SK-N-SH (cell line): ENCODE measurements at regions not wholly inside any gene's neighbourhood (a gene's known extent, or its start where the extent isn't known, plus 50 kb on each side); places are given as distances from the start of the nearest gene placed in this dataset.

Experiments used
- CTCF ChIA-PET: fragments of 300-600, 350-600 bp; formaldehyde crosslinking; extraction: SDS; loops from one replicate; lab custom pipeline; 2021; lab: Yijun Ruan, JAX
- POLR2A ChIA-PET: fragments of 350-600 bp; sonication (Branson Sonifier 250); formaldehyde crosslinking; extraction: SDS; loops from one replicate; lab custom pipeline; 2020; ENCODE audit warnings: antibody characterized with exemption, inconsistent platforms; lab: Yijun Ruan, JAX
- DNase-seq: peaks from one replicate; pipeline ENCODE4 v3.0.0; 2012
- H2AFZ ChIP-seq: fragments of 200-600 bp; sonication (generic); 2 replicates; pipeline ENCODE4 v1.8.1; 2016; ENCODE audit warnings: antibody characterized with exemption, mild to moderate bottlenecking, low read depth
- H3F3A ChIP-seq: fragments of 200-600 bp; sonication (generic); replicated peaks from 2 replicates; pipeline ENCODE3; 2016; ENCODE audit warnings: antibody characterized with exemption, mild to moderate bottlenecking; ENCODE audit not compliant: insufficient read depth
- H3K27ac ChIP-seq, 2 experiments: fragments of 200-500 bp in 1 of 2; fragments of 200-600 bp in 1 of 2; sonication (Bioruptor generic) in 1 of 2; sonication (generic), shearing (Covaris generic) in 1 of 2; 2 replicates each; pipeline versions ENCODE4 v1.5.1 to v1.6.1; 2014 to 2016; ENCODE audit warnings: low read depth in 2 of 2, inconsistent platforms in 1 of 2, low read length in 1 of 2, mild to moderate bottlenecking in 1 of 2, mixed read lengths in 1 of 2
- H3K27me3 ChIP-seq: fragments of 200-600 bp; sonication (generic), shearing (Covaris generic); 2 replicates; pipeline ENCODE4 v1.6.1; 2016; ENCODE audit warnings: mixed run types; ENCODE audit not compliant: insufficient read depth
- H3K36me3 ChIP-seq, 2 experiments: fragments of 200-500 bp in 1 of 2; fragments of 200-600 bp in 1 of 2; sonication (Bioruptor generic) in 1 of 2; sonication (generic) in 1 of 2; replicated peaks in 1 of 2; 2 replicates each; pipeline versions ENCODE3 to v1.5.1; 2014 to 2016; ENCODE audit warnings: low read length in 1 of 2, mild to moderate bottlenecking in 1 of 2; ENCODE audit not compliant: insufficient read depth in 2 of 2, control insufficient read depth in 1 of 2
- H3K4me1 ChIP-seq, 2 experiments: fragments of 200-500 bp in 1 of 2; fragments of 200-600 bp in 1 of 2; sonication (Bioruptor generic) in 1 of 2; sonication (generic), shearing (Covaris generic) in 1 of 2; 2 replicates each; pipeline versions ENCODE4 v1.5.1 to v1.6.1; 2014 to 2016; ENCODE audit warnings: low read depth in 1 of 2, low read length in 1 of 2, mixed run types in 1 of 2; ENCODE audit not compliant: insufficient read depth in 2 of 2, control insufficient read depth in 1 of 2
- H3K4me2 ChIP-seq: fragments of 200-600 bp; sonication (generic), shearing (Covaris generic); 2 replicates; pipeline ENCODE4 v1.6.1; 2017; ENCODE audit warnings: mixed run types
- H3K4me3 ChIP-seq, 2 experiments: fragments of 200-500 bp in 1 of 2; fragments of 200-600 bp in 1 of 2; sonication (Bioruptor generic) in 1 of 2; sonication (generic), shearing (Covaris generic) in 1 of 2; 2 replicates each; pipeline versions ENCODE4 v1.5.1 to v1.8.1; 2014 to 2016; ENCODE audit warnings: low read depth in 2 of 2, inconsistent platforms in 1 of 2, low read length in 1 of 2, mild to moderate bottlenecking in 1 of 2, mixed read lengths in 1 of 2, moderate library complexity in 1 of 2
- H3K79me2 ChIP-seq: fragments of 200-600 bp; sonication (generic); 2 replicates; pipeline ENCODE4 v1.8.1; 2017; ENCODE audit warnings: mild to moderate bottlenecking; ENCODE audit not compliant: insufficient read depth
- H3K9ac ChIP-seq: fragments of 200-600 bp; sonication (generic); 2 replicates; pipeline ENCODE4 v1.6.1; 2017; ENCODE audit warnings: mixed run types
- H3K9me2 ChIP-seq: fragments of 200-600 bp; sonication (generic); 2 replicates; pipeline ENCODE4 v1.6.1; 2017; ENCODE audit warnings: mixed run types
- H3K9me3 ChIP-seq: fragments of 200-600 bp; sonication (generic); 2 replicates; pipeline ENCODE4 v1.6.1; 2017; ENCODE audit warnings: mixed run types, mild to moderate bottlenecking, moderate library complexity
- H4K20me1 ChIP-seq: fragments of 200-600 bp; sonication (generic); 2 replicates; pipeline ENCODE4 v1.6.1; 2017; ENCODE audit warnings: mild to moderate bottlenecking, mixed run types; ENCODE audit not compliant: insufficient read depth
- FOXJ3 ChIP-seq: sonication (generic); formaldehyde crosslinking; IDR thresholded peaks from 2 replicates; pipeline ENCODE4 v1.5.1; 2020; ENCODE audit warnings: mild to moderate bottlenecking, missing genetic modification reagents
- JUND ChIP-seq: IDR thresholded peaks from 2 replicates; pipeline ENCODE4 v1.4.0; 2012
- MXI1 ChIP-seq: IDR thresholded peaks from 2 replicates; pipeline ENCODE4 v1.6.1; 2012; ENCODE audit warnings: mild to moderate bottlenecking, low read depth, low read length, improper control_type of control experiment
- NRF1 ChIP-seq: IDR thresholded peaks from 2 replicates; pipeline ENCODE4 v1.6.1; 2012; ENCODE audit warnings: low read depth, mild to moderate bottlenecking, low read length
- WGBS: methylation state at CpG from one replicate; pipeline ENCODE4 v1.1.6; 2017; ENCODE audit warnings: low lambda C conversion rate; 5-methylcytosine and 5-hydroxymethylcytosine counted together
- TF ChIP-seq, protein P1 (sequence below): IDR thresholded peaks from 2 replicates; pipeline ENCODE4 v1.4.0; 2012; ENCODE audit warnings: low read depth, borderline replicate concordance
- TF ChIP-seq, protein P2 (sequence below): IDR thresholded peaks from 2 replicates; pipeline ENCODE4 v1.6.1; 2012; ENCODE audit warnings: mild to moderate bottlenecking, low read depth, low read length, moderate library complexity
- TF ChIP-seq, protein P3 (sequence below): fragments of 150-350 bp; IDR thresholded peaks from 2 replicates; pipeline ENCODE4 v1.6.1; 2017; ENCODE audit warnings: antibody characterized with exemption, low read length, low read depth, borderline replicate concordance

DNA sequence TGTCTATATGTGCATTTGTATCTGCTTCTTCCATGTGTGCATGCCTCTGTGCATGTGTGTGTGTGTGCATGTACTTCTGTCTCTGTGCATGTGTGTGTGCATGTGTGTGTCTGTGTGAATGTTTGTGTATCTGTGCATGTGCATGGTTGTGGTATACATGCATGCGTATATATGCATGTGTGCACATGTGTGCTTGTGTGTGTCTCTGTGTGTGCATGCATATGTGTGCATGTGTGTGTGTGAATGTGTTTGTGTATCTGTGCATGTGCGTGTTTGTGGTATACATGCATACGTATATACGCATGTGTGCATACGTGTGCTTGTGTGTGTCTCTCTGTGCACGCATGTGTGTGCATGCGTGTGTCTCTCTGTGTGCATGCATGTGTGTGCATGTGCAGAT, 363.2 kb upstream of the SFSWAP start:
- ChIA-PET POLR2A (no interaction called here), CTCF (no interaction called here)
- no peak overlapping the region for H3K4me2 ChIP-seq
- no peaks in the 10 kb centered on the region for H3K9me3 ChIP-seq
- no peaks in the 10 kb centered on the region for H3K36me3 ChIP-seq
- peaks cover 0 to 3% of the 10 kb centered on the region in 2 experiments; a peak in 1 of 4 replicates for H3K4me1 ChIP-seq
- TF ChIP-seq, protein P1, sequence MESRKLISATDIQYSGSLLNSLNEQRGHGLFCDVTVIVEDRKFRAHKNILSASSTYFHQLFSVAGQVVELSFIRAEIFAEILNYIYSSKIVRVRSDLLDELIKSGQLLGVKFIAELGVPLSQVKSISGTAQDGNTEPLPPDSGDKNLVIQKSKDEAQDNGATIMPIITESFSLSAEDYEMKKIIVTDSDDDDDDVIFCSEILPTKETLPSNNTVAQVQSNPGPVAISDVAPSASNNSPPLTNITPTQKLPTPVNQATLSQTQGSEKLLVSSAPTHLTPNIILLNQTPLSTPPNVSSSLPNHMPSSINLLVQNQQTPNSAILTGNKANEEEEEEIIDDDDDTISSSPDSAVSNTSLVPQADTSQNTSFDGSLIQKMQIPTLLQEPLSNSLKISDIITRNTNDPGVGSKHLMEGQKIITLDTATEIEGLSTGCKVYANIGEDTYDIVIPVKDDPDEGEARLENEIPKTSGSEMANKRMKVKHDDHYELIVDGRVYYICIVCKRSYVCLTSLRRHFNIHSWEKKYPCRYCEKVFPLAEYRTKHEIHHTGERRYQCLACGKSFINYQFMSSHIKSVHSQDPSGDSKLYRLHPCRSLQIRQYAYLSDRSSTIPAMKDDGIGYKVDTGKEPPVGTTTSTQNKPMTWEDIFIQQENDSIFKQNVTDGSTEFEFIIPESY, result no peak
- TF ChIP-seq FOXJ3 (CRISPR knock-in tag) (no peak), MXI1 (no peak), NRF1 (no peak), JUND (no peak)
- TF ChIP-seq, protein P2, sequence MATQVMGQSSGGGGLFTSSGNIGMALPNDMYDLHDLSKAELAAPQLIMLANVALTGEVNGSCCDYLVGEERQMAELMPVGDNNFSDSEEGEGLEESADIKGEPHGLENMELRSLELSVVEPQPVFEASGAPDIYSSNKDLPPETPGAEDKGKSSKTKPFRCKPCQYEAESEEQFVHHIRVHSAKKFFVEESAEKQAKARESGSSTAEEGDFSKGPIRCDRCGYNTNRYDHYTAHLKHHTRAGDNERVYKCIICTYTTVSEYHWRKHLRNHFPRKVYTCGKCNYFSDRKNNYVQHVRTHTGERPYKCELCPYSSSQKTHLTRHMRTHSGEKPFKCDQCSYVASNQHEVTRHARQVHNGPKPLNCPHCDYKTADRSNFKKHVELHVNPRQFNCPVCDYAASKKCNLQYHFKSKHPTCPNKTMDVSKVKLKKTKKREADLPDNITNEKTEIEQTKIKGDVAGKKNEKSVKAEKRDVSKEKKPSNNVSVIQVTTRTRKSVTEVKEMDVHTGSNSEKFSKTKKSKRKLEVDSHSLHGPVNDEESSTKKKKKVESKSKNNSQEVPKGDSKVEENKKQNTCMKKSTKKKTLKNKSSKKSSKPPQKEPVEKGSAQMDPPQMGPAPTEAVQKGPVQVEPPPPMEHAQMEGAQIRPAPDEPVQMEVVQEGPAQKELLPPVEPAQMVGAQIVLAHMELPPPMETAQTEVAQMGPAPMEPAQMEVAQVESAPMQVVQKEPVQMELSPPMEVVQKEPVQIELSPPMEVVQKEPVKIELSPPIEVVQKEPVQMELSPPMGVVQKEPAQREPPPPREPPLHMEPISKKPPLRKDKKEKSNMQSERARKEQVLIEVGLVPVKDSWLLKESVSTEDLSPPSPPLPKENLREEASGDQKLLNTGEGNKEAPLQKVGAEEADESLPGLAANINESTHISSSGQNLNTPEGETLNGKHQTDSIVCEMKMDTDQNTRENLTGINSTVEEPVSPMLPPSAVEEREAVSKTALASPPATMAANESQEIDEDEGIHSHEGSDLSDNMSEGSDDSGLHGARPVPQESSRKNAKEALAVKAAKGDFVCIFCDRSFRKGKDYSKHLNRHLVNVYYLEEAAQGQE, result no peak
- TF ChIP-seq, protein P3, sequence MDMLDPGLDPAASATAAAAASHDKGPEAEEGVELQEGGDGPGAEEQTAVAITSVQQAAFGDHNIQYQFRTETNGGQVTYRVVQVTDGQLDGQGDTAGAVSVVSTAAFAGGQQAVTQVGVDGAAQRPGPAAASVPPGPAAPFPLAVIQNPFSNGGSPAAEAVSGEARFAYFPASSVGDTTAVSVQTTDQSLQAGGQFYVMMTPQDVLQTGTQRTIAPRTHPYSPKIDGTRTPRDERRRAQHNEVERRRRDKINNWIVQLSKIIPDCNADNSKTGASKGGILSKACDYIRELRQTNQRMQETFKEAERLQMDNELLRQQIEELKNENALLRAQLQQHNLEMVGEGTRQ, result no peak
- DNase-seq, result no peak
- H3K4me3 ChIP-seq, result no peak overlapping the region
- H4K20me1 ChIP-seq, result no peaks in the 10 kb centered on the region
- WGBS, result 92% methylated on average over 7 of the region's 7 CpGs
- no peaks in the 10 kb centered on the region for H3F3A ChIP-seq
- no peaks in the 10 kb centered on the region for H3K27me3 ChIP-seq
- H3K9ac ChIP-seq, result no peak overlapping the region
- no peaks in the 10 kb centered on the region for H3K79me2 ChIP-seq
- no peaks in the 10 kb centered on the region for H3K9me2 ChIP-seq
- no peak overlapping the region for H2AFZ ChIP-seq
- H3K27ac ChIP-seq, result no peak overlapping the region

DNA sequence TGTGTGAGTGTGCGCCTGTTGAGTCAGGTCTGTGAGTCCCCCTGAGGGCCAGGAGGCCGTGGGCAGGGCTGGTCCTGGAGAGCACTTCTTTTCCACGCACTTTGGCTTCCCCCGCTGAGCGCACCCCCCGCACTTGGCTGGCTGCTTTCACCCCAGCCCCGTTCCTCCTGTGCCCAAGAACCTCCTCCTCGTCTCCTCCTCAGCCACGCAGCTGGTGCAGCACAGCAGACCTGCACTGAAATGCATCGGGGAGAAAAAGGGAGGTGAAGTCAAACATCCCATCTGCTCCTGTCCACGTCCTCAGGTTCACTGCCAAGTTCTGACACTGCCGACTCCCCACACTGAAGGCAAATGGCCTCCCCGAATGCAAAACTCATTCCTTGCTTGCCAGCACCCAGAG, 362.7 kb upstream of the SFSWAP start:
- Histone ChIP-seq H3K27me3 (no peaks in the 10 kb centered on the region), H3K4me2 (no peak overlapping the region), H3K27ac (no peak overlapping the region), H2AFZ (no peak overlapping the region), H3K36me3 (no peaks in the 10 kb centered on the region), H3F3A (no peaks in the 10 kb centered on the region), H3K79me2 (no peaks in the 10 kb centered on the region), H3K4me1 (peaks cover 0 to 3% of the 10 kb centered on the region in 2 experiments; a peak in 1 of 4 replicates), H4K20me1 (no peaks in the 10 kb centered on the region), H3K9me3 (no peaks in the 10 kb centered on the region), H3K9me2 (no peaks in the 10 kb centered on the region), H3K9ac (no peak overlapping the region), H3K4me3 (no peak overlapping the region)
- ChIA-PET CTCF (no interaction called here), POLR2A (no interaction called here)
- WGBS, result 31% methylated on average over 11 of the region's 13 CpGs
- TF ChIP-seq MXI1, result no peak
- no peak for DNase-seq
